Brain pericyte (primary cell): ENCODE measurements at regions not wholly inside any gene's neighbourhood (a gene's known extent, or its start where the extent isn't known, plus 50 kb on each side); places are given as distances from the start of the nearest gene placed in this dataset.

Experiments
- DNase-seq: peaks from one replicate; pipeline ENCODE4 v3.0.0-alpha.2; 2012; ENCODE audit warnings: low read depth, low spot score

- DNase-seq = no peak
These were observed 243.4 kb upstream of the KLF4 start for GRCh38 chr9:107732781-107733522.

- no peak for DNase-seq
These were observed 241.7 kb upstream of the KLF4 start for GRCh38 chr9:107731115-107731762.

DNA sequence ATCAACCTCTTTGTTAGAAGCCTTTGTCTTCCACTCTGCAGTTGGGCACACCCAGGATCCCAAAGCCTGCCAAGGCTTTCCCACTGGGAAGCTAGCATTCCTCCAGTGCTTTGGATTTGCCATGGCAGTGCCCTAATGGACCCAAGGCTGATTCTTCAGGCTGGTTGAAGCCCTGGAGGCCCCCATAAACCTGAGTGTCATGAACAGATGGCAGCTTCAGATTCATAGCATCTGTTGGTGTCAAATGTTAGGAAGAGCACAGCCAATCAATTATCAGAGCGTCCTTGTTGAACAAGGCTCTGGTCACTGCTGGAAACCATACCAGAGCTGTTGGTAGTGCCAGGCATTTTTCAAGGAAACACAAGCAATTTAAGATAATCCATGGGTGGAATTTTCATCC, 241.1 kb upstream of the KLF4 start:
- DNase-seq = no peak

GRCh38 chr9:107727086-107727780, 237.7 kb upstream of the KLF4 start:
- DNase-seq = no peak

- no peak for DNase-seq
These were observed 233.4 kb upstream of the KLF4 start for GRCh38 chr9:107723015-107723414.

GRCh38 chr9:107721705-107722245, 232.2 kb upstream of the KLF4 start:
- DNase-seq = no peak

GRCh38 chr9:107720501-107720900, 230.9 kb upstream of the KLF4 start:
- DNase-seq = no peak

- DNase-seq = no peak
These were observed 228.2 kb upstream of the KLF4 start for GRCh38 chr9:107717529-107718314.

- no peak for DNase-seq
These were observed 226.2 kb upstream of the KLF4 start for GRCh38 chr9:107715740-107716139.

GRCh38 chr9:107713470-107713869, 223.9 kb upstream of the KLF4 start:
- no peak for DNase-seq

GRCh38 chr9:107712390-107712789, 222.8 kb upstream of the KLF4 start:
- no peak for DNase-seq

DNA sequence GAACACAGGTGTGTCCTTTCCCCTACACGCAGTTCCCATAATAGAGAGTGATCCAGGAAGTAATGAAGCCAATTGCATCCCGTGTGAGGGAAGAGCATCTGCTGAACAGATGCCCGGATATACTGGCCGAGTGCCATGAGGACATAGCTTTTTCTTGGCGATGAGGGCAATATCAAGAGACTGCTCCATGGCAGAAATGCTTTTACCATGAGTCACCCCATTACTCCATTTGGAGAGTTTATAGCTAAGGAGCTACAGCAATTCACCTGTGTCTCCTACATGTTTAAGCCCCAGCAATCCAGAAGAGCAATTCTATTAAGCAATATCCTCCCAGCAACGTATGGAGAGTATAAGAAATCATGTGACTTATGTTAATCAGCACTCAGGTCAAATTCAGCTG, 222.0 kb upstream of the KLF4 start:
- no peak for DNase-seq

DNA sequence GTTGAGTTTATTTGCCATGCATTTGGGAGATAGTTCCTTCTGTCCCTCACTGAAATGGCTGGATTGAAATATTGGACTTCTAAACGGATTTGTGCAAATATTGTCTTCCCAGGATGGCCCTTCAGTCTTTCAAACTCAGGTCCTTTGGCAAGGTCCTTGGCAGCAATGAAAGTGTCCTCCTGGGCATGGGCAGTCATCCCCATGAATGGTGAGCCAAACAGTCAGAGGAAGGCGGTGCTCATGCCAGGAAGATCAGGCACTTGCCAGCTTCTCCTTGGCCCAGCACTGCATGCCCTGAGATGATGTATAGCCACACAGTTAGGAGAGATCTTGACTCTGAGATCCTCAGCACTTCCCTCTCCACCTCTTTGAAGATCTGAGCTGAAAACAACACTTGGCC, 221.4 kb upstream of the KLF4 start:
- DNase-seq = no peak

- DNase-seq = no peak
These were observed 221.0 kb upstream of the KLF4 start for GRCh38 chr9:107710546-107710945.

GRCh38 chr9:107708791-107709190, 219.2 kb upstream of the KLF4 start:
- no peak for DNase-seq

DNA sequence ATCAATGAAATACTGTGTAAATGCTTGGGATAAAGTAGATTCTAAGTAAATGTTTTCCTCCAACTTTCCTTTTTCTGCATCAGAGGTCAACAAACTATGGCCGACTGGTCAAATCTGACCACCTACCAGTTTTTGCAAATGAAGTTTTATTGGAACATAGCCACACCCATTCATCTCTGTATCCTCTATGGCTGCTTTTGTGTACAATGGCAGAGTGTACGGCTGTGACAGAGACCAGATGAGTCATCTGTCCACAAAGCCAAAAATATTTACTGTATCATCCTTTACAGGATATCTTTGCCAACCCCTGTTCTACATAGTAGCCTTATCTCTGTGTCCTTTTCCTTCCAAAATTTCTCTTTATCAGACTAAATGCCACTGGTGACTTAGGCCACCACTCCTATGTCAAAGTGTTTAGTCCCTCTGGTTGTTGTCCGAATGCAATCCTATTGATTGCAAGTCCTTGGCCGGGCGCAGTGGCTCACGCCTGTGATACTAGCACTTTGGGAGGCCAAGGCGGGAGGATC, 218.4 kb upstream of the KLF4 start:
- no peak for DNase-seq

DNA sequence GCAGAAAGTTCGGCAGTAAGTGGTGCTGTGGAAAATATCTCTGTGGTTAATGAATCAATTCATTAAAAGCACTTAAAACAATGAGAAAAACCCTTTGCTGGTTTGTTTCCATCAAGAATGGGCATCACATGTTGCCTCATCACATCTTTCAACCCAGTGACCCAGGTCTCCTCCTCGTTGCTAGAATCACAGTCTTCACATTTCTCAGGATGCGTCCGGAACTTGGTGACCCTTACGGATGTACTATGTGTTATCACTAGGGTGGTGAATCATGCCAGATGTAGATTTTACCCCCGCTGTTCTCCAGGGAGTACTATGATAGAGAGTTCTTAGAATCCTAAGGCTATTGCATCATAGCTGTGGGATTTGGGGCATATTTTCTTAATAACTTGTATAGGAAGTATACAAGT, 217.9 kb upstream of the KLF4 start:
- DNase-seq = peak; percentile 75

DNA sequence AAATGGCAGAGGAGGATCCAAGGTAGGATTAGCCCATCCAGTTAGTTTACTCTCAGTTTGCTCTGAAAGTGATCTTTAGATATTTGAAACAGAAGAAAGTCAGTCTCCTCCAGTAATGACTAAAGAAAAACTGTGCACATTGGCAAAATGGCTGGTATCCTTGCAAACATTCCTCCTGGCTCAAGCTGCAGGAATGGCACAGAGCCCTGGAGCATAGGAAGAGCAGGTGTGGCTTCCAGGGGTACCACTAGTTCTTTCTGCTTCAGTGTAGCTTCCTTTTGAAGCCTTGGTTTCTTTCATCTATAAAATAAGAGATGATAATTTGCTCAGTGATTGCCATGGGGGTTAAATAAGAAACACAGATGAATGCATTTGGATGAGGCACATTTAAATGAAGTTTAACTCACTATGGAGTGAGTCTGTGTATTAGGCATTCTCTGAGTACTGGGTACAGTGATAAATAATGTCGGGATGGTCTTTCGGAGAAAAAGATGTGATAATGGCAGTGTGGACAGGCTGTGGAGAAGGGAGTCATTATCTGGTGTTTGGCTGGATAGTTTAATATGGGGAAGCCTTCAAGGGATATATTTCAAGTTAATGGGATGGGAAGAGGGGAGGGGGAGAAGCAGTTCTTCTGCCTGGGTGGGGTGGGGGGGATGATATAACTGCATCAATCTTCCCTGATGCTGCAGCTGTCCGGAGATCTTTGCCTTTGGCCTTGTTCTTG, 217.3 kb upstream of the KLF4 start:
- no peak for DNase-seq

DNA sequence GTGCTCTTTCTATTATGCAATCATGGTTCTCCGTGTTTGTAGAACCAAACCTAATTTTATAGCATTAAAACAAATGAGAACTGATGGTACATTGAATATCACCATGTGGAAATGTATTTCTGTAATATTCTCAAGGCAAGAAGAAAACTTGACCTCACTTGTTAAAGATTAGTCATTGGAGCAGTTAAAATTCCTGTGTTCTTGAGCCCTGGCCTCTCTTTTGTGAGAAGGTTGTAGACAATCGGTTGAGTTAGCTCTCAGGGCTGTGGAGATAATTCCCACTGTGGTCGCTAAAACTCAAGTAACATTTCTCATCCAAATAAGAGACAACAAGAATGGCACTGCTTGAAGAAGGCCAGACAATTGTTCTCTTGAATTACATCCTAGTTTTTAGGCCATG, 216.0 kb upstream of the KLF4 start:
- DNase-seq = no peak

GRCh38 chr9:107704774-107705173, 215.2 kb upstream of the KLF4 start:
- DNase-seq = no peak

DNA sequence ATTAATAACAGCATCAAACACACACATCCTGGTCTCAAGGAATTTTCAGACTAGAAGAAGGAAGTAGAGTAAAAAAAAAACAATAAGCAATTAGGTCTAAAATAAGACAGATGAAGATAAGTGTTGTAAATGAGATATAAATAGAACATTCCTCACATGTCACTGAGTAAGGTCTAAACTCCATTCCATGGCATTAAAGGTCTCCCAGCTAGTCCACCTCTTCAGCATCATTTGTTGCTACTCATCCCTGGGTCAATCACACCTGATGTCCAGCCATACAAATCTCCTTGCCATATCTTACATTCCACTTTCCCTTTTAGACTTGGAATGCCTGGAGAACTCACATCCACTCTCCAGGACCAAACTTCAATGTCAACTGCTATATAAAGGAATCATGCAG, 214.1 kb upstream of the KLF4 start:
- no peak for DNase-seq
